NCI-H1092 (cell line): ENCODE measurements at regions not wholly inside any gene's neighbourhood (a gene's known extent, or its start where the extent isn't known, plus 50 kb on each side); places are given as distances from the start of the nearest gene placed in this dataset.

Experiments used
- DNase-seq: peaks from one replicate; lab custom pipeline; 2025; lab: John Stamatoyannopoulos, UW

DNA sequence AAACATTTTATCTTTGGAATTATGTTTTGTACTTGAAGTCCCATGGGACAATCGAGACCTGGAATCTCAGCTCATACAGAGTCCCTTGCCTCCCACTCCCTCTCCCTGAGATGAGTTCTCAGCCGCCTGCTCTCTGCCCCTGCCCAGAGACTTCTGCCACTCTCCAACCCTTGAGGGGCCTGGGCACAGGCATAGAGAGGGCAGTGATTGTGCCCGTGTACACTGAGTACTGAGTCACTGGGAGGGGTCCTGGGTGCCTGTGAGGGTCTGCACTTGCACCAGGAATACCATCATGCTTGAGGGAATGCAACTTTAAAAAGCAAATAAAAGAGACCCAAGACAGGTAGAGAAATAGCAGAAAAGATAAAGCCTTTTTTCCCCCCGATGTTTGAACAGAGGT lies 453.8 kb upstream of the HS3ST5 start:
- DNase-seq = no peak

DNA sequence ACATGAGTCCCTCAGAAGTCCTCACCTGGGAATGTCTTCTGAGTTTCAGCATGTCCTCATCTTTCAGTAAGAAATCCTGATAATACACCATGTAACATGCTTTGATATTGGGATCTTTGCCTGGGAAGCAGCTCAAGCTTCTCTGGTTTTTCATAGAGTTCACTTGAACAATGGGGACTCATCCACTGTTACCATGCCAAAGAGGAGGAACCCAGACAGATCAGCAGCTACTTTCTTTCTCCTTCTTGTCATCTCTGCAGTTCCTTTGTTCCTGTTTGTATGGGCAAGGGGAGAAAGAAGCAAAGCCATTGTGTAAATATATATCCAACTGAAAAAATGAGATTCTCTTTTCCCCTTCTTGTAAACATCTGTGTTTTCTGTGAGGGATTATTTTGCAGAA lies 450.6 kb upstream of the HS3ST5 start:
- no peak for DNase-seq

DNA sequence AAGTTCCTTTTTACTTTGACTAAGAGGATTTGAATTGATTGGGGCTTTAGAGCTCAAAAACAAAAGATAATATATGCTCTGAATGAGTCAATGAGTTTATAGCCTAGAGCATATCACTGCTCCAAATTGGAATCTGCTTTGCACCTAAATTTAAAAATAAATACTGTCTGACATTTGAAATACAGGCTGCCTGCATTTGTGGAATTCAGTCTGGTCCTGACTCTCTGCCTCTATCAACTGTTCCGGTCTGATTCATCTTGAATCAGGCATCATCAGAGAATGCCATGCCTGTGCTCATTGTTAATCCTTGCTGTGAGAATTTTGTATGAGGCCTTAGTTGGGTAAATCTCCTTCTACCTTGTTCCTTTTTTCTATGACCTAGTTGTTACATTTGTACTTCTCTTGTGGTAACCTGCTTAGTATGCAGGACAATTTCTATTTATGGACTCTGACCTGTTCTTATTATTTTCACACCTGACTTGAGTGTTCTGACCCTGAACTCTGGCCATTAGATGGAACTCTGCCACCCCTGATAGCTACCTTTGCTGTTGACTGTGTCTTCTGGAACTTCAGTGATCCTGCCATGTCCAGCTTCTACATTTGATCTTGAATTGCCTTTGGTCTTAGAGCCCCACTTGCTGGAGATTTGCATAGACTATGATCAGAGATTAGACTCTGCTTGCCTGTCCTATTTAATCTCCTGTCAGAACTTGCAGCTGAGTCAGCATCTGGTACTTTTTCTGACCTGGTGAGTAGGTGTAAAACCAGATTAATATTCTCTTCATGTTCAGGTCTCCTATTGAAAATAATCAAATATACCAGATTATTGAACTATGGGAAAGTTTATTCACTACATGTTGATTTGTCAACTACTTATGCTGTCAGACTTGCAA lies 442.7 kb upstream of the HS3ST5 start:
- DNase-seq = no peak

DNA sequence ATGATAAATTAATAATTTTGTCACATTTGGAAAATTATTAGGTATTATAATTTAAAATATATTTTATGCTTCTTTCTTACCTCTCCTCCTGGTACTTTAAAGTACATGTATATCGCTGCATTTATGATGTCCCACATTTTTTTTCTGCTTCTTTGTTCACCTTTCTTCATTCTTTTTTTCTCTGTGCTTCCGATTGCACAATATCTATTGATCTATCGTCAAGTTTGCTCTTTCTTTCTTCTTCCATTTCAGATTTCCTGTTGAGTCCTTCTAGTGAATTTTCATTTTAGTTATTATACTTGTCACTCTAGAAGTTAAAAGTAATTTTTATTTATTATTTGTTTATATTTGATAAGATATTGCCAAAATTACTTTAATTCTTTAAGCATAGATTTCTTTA lies 441.0 kb upstream of the HS3ST5 start:
- DNase-seq = no peak

DNA sequence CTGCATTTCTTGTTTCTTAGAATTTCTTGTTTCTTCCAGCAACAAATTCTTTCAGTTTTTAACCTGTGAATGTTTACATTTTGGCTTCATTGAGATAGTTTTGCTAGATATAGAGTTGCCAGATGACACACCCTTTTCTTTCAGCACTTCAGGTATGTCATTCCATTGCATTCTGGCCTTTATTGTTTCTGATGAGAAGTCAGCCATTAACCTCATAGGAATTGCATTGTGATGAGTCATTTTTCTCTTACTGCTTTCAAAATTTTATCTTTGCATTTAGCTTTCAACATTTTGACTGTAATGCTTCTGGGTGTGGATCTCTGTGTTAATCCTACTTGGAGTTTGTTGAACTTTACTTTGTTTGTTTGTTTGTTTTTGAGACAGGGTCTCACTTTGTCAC lies 440.3 kb upstream of the HS3ST5 start:
- no peak for DNase-seq

DNA sequence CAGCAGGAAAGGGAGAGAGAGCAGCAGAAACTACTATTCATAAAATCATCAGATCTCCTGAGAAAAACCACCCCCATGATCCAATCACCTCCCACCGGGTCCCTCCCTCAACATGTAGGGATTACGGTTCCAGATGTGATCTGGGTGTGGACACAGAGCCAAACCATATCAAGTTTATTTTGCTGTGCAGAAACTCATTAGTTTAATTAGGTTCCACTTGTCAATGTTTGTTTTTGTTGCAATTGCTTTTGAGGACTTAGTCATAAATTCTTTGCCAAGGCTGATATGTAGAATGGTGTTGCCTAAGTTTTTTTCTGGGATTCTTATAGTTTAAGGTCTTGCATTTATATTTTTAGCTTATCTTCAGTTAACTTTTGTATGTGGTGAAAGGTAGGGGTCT lies 422.0 kb upstream of the HS3ST5 start:
- no peak for DNase-seq

DNA sequence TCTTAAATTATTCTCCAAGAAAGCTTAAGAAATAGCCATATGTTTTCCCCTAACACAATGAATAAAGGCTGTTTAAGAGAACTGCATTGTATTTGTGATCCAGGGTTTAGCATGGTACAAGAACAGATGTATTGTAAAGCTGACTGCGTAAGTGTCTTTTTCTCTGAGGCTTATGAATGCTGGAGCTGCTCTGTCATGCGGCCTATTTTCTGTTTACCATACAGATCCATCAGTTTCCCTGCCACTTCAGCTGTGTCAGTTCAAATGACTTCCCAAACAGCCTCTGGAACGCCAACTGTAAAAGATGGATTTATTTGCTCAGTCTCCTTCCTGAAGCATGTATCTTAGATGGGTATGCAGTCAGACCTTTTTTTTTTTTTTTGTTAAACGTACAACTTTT lies 419.3 kb upstream of the HS3ST5 start:
- no peak for DNase-seq

DNA sequence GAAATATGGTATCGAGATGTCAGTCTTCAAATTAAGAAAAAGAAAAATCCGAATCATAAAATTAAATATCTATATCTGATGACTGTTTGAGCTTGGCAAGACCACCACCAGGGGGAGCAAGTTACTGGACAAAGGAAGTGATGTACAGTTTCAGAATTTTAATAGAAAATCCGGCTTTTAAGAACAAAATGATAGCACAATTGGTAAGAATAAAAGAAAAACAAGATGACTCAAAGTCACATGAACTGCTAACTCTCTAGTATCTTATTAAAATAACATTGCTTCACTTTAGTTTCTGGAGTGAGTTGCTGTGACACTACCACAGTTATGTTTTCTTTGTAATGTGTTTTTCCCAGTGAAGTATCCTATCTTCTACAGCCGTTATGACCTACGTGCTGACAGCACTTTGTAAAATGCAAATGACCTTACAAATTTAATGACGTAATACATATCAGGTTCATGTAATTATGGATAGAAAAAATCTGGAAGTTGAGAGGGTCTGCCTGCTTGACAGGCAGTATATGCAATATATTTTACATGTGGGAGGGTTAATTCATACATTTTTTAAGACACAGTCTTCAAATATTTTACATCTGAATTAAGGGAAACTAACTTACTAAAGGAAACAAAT lies 405.3 kb upstream of the HS3ST5 start:
- DNase-seq = peak; percentile 0

DNA sequence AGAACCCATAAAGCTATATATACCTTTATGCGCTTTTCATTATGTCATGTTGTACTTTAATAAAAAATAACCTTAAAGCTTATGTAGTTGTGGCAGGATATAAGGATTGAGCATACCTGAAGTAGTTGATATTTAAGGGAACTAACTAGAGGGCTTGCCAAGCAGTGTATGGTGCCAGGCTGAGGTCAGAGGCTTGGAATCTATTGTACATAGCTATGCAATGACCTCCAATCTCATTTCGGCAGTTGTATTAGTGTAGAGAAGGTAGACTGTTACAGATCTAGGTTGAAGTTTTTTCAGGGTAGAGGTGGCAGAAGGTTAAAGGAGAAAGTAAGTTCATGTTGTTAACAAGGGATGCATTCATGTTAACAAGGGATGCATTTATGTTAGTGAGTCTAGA lies 397.7 kb upstream of the HS3ST5 start:
- DNase-seq = no peak

DNA sequence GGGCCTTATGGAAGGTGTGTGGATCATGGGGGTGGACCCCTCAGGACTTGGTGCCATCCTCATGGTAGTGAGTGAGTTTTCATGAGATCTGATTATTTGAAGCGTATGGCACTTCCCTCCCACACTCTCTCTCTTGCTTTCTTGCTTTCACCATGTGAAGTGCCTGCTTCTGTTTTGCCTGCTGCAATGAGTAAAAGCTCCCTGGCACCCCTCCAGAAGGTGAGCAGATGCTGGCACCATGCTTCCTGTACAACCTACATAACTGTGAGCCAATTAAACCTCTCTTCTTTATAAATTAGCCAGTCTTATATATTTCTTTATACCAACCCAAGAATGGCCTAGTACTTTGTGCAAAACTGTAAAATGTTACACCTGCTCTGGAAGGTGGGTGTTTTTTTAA lies 396.8 kb upstream of the HS3ST5 start:
- peak; percentile 2 for DNase-seq

DNA sequence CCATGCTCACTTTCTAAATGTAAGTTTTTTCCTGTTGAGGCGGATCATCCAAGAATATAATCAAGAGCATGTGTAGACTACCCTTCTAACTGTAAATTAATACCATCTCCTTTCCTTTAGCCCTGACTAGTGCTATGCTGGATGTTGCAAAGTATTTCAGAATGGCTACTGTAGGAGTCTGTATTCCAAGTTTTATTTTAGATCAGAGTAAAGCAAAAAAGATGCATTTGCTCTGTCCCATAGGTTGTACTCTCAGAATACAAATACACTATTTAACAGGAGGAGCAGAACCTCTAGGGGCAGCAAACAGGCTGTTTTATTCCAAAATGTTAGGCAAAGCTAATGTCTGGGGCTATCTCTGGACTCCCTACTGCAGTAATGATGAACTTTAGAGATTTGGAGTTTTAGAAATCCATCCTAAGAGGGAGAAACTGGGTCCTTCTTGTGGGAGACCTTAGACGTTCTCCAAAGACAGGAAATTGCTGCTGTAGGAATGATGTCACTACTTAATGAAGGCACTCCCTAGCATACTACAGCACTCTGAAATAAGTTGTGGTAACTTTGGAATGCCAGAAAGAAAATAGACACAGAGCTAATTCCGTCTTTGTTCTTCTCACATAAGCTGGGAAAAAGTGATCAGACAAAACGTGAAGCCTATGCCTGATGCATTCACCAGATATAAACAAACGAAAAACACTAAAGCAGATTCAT lies 392.4 kb upstream of the HS3ST5 start:
- DNase-seq = no peak

DNA sequence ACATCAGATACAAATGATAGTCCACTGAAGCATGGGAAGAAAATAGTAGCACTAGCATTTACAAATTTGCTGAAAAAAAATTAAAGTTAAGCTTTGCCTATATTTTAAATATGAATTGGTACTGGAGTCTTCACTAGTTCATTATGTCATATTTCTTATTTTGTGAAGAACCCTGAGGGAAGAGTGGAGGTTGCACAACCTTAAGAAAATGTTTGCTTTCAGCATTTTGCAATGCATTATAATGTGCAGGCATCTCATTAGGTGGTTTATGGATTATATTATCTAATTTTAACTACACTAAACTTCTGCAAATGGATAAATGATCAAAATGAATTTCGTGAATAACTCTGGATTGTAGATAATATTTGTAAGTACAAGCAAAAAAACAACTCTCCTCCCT lies 390.8 kb upstream of the HS3ST5 start:
- DNase-seq = no peak

DNA sequence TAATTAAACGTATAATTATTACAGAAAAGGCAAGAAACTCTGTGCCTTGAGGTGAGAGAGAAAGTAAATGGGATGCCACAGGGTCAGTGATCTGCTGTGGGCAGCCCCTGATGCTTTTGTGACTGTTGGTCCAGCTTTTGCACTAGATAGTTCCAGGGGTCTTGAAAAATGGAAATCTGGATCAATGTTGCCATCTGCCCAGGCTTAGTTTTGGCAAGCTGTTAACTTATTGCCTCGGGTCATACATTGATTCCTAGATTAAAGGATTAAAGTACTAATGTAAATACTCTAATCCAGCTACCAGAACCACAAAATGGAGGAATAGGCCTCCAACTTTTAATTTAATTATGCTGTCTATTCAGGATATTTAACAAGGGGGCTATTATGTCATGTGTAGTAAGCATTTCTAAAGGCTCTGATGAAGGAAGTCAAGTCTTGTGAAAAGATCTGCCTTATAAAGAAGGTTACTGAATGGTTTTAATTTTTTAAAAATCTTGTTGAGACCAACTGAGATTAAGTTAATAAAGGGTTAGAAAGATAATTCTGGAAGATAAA lies 376.0 kb upstream of the HS3ST5 start:
- no peak for DNase-seq

DNA sequence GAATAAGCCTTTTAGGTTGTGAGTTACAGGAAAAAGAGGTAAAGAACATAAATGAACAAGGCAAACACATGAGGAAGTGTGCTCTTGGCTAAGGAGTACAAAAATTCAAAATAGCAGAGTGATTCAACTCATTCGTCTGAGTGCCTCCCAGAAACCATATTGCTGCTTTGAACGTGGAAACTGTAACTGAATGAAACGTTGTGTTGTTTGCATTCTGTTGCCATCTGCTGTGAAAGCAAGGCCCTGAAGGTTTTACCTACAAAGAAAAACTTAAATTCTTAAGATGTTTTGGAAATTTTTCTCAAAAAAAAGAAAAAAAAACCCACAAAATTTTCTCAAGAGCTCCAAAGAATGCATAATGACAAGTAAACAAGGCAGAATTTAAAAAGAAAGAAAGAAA lies 375.4 kb upstream of the HS3ST5 start:
- DNase-seq = no peak

DNA sequence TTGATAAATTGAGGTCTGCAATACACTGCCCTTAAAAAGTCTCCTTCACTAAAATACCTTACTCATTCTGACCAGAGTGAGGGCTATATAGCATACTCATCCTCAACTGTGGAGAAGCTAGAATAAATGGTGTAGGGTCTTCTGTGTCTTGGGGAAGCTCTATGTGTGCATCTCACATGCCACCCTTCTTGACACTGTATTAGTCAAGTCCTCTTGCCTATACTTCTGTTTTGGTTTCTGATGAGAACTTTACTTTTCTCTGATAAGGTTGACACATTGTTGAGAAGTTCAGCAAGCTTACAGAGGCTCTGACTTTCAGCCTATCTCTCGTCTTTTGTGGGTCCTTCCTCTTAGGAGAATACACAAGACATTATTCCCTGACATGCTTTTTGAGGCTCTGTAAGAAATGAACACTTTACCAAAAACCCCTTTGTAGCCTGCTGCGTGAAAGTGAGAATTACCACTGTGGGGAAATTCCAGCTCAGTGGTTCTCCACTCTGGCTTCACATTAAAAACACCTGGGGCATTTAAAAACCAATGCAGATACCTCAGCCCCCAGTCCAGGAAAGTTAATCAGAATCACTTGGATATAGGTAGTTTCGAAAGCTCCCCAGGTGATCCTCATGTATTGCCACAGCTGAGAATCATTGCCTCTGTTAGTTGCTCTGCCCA lies 372.1 kb upstream of the HS3ST5 start:
- no peak for DNase-seq

DNA sequence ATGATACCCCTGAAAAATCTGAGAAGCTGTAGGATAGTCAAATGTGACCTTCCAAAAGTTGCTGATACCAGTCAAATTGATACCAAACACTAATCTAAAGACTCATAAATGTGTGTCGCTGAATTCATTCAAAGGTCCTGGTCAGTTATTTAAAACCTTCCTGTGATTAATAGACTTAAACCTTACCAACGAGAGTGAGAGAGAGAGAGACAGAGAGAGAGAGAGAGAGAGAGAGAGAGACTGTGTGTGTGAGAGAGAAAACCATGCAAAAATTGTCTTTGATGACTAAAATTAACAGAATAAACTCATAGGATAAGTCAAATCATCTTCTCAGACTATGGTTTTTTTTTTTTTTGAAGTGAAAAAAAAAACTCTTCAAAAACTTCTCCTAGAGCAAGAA lies 370.9 kb upstream of the HS3ST5 start:
- DNase-seq = no peak

DNA sequence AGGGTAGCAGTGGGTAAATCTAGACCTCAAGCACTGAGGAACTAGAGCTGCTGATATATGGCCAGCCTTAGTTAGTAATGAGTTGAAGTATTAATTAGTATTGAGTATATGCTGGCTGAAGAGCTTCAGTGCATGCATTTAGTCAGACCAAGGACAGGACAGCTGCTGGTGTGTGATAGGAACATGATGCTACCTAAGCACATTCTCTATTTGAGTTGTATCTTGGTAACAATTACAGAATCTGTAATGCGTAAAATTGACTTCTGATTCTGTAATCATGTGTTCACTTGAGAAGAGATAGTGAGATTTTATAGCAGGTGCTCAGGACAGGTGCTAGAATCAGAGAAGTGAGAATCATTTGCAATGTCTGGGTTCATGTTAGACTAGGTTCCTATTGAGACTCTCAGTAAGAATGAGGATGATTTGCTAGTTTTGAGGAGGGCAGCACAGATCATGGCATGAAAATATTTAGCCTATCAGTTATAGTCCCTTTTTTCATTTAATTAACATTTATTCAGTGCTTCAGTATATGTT lies 369.4 kb upstream of the HS3ST5 start:
- DNase-seq = no peak

DNA sequence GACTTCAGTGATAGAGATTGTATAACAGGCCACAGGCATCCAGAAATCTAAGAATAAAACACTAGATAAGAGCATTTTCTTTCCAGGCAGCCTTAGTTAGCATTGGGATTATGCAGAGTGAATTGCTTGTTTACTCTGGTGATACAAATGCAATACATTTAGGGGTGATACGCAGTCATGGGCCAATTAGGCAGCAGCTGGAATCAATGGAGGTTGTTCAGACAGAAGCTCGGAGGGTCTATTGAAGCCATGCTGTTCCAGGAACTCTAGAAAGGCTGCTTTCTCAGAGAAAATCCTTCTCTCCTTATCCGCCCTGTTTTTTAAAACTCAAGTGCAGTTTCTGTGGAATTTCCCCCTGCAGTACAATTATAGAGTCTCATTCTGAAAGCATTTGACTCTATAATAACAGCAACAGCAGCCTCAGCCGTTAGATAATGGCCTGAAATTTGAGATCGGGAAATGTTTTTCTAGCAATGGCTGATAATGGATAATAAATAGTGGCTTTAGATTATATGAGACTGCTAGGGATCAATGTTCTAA lies 364.3 kb upstream of the HS3ST5 start:
- peak; percentile 37 for DNase-seq

DNA sequence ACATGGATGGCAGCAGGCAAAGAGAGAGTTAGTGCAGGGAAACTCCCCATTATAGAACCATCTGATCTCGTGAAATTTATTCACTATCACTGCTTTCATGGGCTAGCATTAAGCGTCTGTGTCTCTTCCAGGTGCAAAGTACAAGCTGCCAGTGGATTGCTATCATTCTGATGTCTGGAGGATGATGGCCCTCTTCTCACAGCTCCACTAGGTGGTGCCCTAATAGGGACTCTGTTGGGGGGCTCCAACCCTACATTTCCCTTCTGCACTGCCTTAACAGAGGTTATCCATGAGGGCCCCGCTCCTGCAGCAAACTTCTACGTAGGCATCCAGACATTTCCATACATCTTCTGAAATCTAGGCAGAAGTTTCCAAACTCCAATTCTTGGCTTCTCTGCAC lies 347.8 kb upstream of the HS3ST5 start:
- no peak for DNase-seq

DNA sequence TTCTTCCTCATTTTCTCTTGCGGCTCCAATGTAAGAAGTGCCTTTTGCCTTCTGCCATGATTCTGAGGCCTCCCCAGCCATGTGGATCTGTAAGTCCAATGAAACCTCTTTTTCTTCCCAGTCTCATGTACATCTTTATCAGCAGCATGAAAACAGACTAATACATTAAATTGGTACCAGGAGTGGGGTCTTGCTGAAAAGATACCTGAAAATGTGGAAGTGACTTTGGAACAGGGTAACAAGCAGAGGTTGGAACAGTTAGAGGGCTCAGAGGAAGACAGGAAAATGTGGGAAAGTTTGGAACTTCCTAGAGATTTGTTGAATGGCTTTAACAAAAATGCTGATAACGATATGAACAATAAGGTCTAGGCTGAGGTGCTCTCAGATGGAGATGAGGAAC lies 316.7 kb upstream of the HS3ST5 start:
- DNase-seq = no peak

DNA sequence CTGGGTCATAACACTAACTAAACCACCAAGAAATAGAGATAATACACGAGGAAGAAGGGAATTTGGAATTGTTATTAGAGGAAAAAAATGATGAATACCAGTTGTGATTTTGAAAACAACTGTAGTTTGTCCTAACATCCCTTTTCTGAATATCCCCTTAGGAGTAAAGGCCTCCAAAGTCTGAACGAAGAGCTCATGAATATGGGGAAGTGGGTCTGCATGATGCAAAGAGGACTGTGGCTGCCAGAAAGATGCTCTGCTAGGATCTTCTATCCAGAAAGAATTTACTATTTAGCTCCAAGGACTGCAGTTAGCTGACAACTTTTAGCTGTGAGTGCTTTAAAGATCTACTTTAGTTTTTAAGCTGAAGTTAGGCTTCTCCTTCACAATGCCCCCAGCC lies 308.8 kb upstream of the HS3ST5 start:
- DNase-seq = no peak

DNA sequence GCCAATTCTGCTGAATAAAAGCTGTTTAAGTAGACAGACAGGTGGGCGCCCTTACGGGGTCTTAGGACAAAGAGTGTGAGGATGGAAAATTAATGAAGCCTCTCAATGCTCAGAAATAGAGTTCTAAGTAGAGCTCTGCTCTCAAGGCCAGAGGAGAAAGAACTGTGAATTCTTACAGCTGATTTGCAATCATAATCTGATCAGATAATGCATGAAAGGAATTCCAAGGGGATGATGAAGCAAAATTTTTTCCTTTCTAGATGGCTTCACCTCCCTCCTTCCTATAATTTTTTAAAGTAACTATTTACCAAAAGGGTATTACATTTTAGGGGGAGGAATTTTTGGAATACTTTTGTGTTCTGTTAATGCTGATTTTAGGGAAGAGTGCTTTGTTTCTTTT lies 308.1 kb upstream of the HS3ST5 start:
- no peak for DNase-seq
